SU-DHL-6 (cell line): ENCODE measurements at regions not wholly inside any gene's neighbourhood (a gene's known extent, or its start where the extent isn't known, plus 50 kb on each side); places are given as distances from the start of the nearest gene placed in this dataset.

Experiments
- CTCF ChIP-seq: fragments of 200-600 bp; sonication (generic); IDR thresholded peaks from one replicate; pipeline ENCODE4 v1.5.1; 2017; ENCODE audit warnings: antibody characterized with exemption, mild to moderate bottlenecking, low read length, moderate library complexity; ENCODE audit not compliant: insufficient read depth, poor library complexity, severe bottlenecking
- EZH2phosphoT487 ChIP-seq: fragments of 200-600 bp; sonication (generic), shearing (Covaris generic); conservative IDR thresholded peaks from 2 replicates; pipeline ENCODE4 v1.6.1; 2018; ENCODE audit warnings: mild to moderate bottlenecking, antibody characterized with exemption, low read length, moderate library complexity, mixed read lengths

- no peak for TF ChIP-seq CTCF
- TF ChIP-seq EZH2phosphoT487 = no peak
These were observed 97.3 kb upstream of the MPP7 start for GRCh38 chr10:28400176-28400575.
